ENCODE measurements at regions not wholly inside any gene's neighbourhood (a gene's known extent, or its start where the extent isn't known, plus 50 kb on each side); places are given as distances from the start of the nearest gene placed in this dataset.
A peak's percentile ranks its signal among the peaks of the same experiment; 100 is the strongest.
"Not testable (repeated sequence)": the region's sequence is repeated elsewhere in the genome, so short reads cannot be mapped to it uniquely, and the experiment has no call there.

- H3K9me3 ChIP-seq = no peaks in the 10 kb centered on the region
- in situ Hi-C loops (cut with MboI; ENCODE audit: low sequenced_read_pairs) = no loop called here
- DNase-seq (ENCODE audit: low spot score in 2 of 2) = no peak
- no peaks in the 10 kb centered on the region for H3K27me3 ChIP-seq (ENCODE audit: low read depth)
- peaks cover 20% of the 10 kb centered on the region for H3K4me1 ChIP-seq
- no peaks in the 10 kb centered on the region for H3K36me3 ChIP-seq (replicated peaks)
- no peak overlapping the region for H3K4me3 ChIP-seq
Measured at GRCh38 chrX:13430136-13430827, 110.4 kb upstream of the ATXN3L start.

DNA sequence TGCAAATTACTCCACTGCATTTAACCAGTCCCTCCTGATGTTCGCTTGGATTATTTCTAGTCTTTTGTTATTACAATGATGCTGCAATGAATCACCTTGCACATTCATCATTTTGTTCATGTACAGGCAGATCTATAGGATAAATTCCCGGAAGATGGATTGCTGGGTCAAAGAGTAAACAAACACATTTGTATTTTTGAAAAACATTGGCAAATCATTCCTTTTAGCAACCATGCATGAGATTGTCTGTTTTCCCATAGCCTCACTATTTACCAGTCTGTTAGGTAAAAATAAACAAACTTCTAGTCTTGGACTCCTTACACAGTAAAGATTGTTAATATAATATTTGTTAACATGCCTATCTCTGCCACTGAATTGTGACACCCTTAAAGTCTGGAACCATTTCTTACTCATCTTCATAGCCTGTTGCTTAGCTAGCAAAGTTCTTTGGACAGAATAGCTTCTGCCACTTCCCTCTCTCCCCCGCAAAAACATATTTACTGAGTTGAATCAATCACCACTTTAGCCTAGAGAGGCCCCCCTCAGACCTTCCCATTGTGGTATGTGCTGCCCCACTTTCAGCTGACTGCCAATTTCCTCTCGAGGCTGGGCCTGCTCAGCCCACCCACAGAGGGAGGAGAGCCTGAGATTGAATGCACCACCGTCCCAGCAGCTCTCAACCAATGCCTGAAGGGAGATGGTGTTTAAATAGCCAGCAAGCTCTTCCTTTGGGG lies 108.4 kb upstream of the ATXN3L start:
- Histone ChIP-seq H3K27me3 (ENCODE audit: low read depth) (no peaks in the 10 kb centered on the region), H3K9me3 (no peaks in the 10 kb centered on the region), H3K4me3 (no peak overlapping the region), H3K4me1 (peaks cover 20% of the 10 kb centered on the region), H3K36me3 (replicated peaks) (no peaks in the 10 kb centered on the region)
- peak in 1 of 2 experiments; percentile 68 for DNase-seq (ENCODE audit: low spot score in 2 of 2)
- in situ Hi-C loops (cut with MboI; ENCODE audit: low sequenced_read_pairs) = no loop called here

- Histone ChIP-seq H3K27me3 (ENCODE audit: low read depth) (no peaks in the 10 kb centered on the region), H3K9me3 (no peaks in the 10 kb centered on the region), H3K4me3 (no peak overlapping the region), H3K4me1 (peaks cover 20% of the 10 kb centered on the region), H3K36me3 (replicated peaks) (no peaks in the 10 kb centered on the region)
- in situ Hi-C loops (cut with MboI; ENCODE audit: low sequenced_read_pairs) = no loop called here
- no peak for DNase-seq (ENCODE audit: low spot score in 2 of 2)
Measured at GRCh38 chrX:13427441-13428052, 107.7 kb upstream of the ATXN3L start.

DNA sequence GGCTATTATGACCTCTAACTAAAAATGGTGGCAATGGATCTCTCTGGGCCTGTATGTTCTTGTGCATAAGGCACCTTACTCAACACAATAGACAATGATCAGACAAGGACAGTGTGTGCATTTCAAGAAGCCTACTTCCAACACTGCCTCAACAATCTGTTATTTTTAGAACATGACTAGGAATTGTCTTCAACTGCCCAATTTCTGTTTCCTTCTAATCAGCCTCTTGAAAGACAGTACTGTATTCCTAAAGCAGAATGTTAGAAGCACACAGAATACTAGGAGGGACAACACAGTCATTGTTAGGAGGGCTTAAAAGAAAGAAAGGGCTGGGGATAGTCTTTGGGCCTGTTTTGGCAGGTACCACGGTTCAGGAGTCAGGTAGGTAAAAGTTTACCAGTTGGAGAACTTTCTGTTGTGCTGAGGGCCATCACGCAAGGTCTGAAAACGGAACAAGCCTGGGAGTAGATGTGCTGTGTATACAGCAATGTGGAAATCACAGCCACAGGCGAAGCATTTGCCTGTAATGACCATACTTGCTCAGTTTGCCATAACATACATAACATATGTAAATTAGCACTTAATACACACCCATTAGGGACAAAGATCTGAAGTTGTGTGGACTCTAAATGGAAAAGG lies 100.8 kb upstream of the ATXN3L start:
- H3K4me1 ChIP-seq = peaks cover 7% of the 10 kb centered on the region; the same call in 1 of the 2 replicates
- no peaks in the 10 kb centered on the region for H3K27me3 ChIP-seq (ENCODE audit: low read depth)
- H3K4me3 ChIP-seq = no peak overlapping the region
- H3K36me3 ChIP-seq (replicated peaks) = no peaks in the 10 kb centered on the region
- no peaks in the 10 kb centered on the region for H3K9me3 ChIP-seq
- in situ Hi-C loops (cut with MboI; ENCODE audit: low sequenced_read_pairs) = no loop called here
- DNase-seq (ENCODE audit: low spot score in 2 of 2) = no peak

- Histone ChIP-seq H3K27me3 (ENCODE audit: low read depth) (no peaks in the 10 kb centered on the region), H3K4me3 (no peak overlapping the region)
- in situ Hi-C loops (cut with MboI; ENCODE audit: low sequenced_read_pairs) = no loop called here
Measured at GRCh38 chrX:13419918-13420317, 100.1 kb upstream of the ATXN3L start.

GRCh38 chrX:13419276-13419675 lies 99.4 kb upstream of the ATXN3L start:
- DNase-seq (ENCODE audit: low spot score in 2 of 2) = no peak
- Histone ChIP-seq H3K4me3 (no peak overlapping the region), H3K9me3 (no peaks in the 10 kb centered on the region), H3K4me1 (peaks cover 21% of the 10 kb centered on the region), H3K36me3 (replicated peaks) (no peaks in the 10 kb centered on the region), H3K27me3 (ENCODE audit: low read depth) (no peaks in the 10 kb centered on the region)
- in situ Hi-C loops (cut with MboI; ENCODE audit: low sequenced_read_pairs) = no loop called here

More at GRCh38 chrX:13419918-13420317, 100.1 kb upstream of the ATXN3L start:
- H3K36me3 ChIP-seq (replicated peaks) = no peaks in the 10 kb centered on the region
- H3K4me1 ChIP-seq = peaks cover 15% of the 10 kb centered on the region
- no peaks in the 10 kb centered on the region for H3K9me3 ChIP-seq
- DNase-seq (ENCODE audit: low spot score in 2 of 2) = no peak

GRCh38 chrX:13418126-13419097 lies 98.6 kb upstream of the ATXN3L start:
- Histone ChIP-seq H3K4me3 (no peak overlapping the region), H3K27me3 (ENCODE audit: low read depth) (no peaks in the 10 kb centered on the region), H3K36me3 (replicated peaks) (no peaks in the 10 kb centered on the region), H3K9me3 (no peaks in the 10 kb centered on the region), H3K4me1 (peaks cover 28% of the 10 kb centered on the region)
- no peak for DNase-seq (ENCODE audit: low spot score in 2 of 2)
- in situ Hi-C loops (cut with MboI; ENCODE audit: low sequenced_read_pairs) = no loop called here

GRCh38 chrX:13415509-13415908 lies 95.7 kb upstream of the ATXN3L start:
- no peaks in the 10 kb centered on the region for H3K9me3 ChIP-seq
- peaks cover 47% of the 10 kb centered on the region for H3K4me1 ChIP-seq
- no peak overlapping the region for H3K4me3 ChIP-seq
- in situ Hi-C loops (cut with MboI; ENCODE audit: low sequenced_read_pairs) = no loop called here
- DNase-seq (ENCODE audit: low spot score in 2 of 2) = no peak
- no peaks in the 10 kb centered on the region for H3K36me3 ChIP-seq (replicated peaks)
- H3K27me3 ChIP-seq (ENCODE audit: low read depth) = no peaks in the 10 kb centered on the region

- no peak overlapping the region for H3K4me3 ChIP-seq
- H3K9me3 ChIP-seq = no peaks in the 10 kb centered on the region
- H3K4me1 ChIP-seq = peaks cover 47% of the 10 kb centered on the region
- peak; percentile 67 to 77 for DNase-seq (ENCODE audit: low spot score in 2 of 2)
- H3K36me3 ChIP-seq (replicated peaks) = no peaks in the 10 kb centered on the region
- no peaks in the 10 kb centered on the region for H3K27me3 ChIP-seq (ENCODE audit: low read depth)
- in situ Hi-C loops (cut with MboI; ENCODE audit: low sequenced_read_pairs) = no loop called here
Measured at GRCh38 chrX:13414006-13414647, 94.3 kb upstream of the ATXN3L start.

DNA sequence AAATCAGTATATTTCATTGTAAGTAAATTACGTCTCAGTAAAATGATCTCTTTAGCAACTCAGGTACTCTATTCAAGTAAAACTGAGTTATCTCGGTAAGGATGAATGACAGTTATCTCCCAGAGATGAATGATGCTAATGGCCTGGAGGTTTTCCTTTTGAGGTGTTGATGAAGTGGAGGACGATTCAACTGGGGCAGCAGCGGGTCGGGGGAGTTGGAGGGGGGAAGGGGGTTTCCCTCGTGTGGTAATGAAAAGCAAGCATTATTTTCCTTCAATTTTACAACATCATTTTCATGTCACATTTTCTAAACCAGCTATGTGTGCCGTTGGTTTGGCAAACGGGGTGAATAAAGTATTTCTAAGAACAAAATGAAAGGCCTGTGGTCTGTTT lies 92.4 kb upstream of the ATXN3L start:
- Histone ChIP-seq H3K36me3 (replicated peaks) (no peaks in the 10 kb centered on the region), H3K4me3 (no peak overlapping the region), H3K4me1 (peaks cover 40% of the 10 kb centered on the region), H3K27me3 (ENCODE audit: low read depth) (no peaks in the 10 kb centered on the region), H3K9me3 (no peaks in the 10 kb centered on the region)
- DNase-seq (ENCODE audit: low spot score in 2 of 2) = no peak
- in situ Hi-C loops (cut with MboI; ENCODE audit: low sequenced_read_pairs) = no loop called here

DNA sequence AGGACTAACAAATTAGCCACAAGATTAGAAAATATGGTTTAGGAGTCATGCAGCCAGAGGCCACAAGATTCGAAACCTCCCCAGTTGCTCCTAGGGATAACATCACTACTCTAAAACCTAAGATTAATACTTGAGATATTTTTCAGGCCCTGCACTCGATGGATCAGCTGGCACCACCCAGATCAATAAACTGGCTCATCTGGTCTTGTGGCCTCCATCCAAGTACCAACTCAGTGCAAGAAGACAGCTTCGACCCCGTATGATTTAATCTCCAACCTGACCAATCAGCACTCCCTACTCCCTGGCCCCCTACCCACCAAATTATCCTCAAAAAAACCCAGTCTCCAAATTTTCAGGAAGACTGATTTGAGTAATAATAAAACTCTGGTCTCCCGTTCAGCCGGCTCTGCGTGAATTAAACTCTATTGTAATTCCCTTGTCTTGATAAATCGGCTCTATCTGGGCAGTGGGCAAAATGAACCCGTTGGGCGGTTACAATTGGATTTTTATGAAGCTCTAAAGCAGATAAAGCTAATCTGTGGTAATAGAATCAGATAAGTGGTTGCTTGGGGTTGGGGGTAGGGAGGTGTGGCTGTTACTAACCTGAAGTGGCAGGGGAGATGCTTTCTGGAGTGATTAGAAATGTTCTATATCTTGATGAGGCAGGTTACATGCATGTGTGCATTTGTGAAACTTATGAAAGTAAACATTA lies 91.8 kb upstream of the ATXN3L start:
- DNase-seq (ENCODE audit: low spot score in 2 of 2) = no peak
- Histone ChIP-seq H3K9me3 (no peaks in the 10 kb centered on the region; the same call in 1 of the 2 replicates), H3K36me3 (replicated peaks) (no peaks in the 10 kb centered on the region), H3K4me1 (peaks cover 40% of the 10 kb centered on the region), H3K4me3 (no peak overlapping the region), H3K27me3 (ENCODE audit: low read depth) (no peaks in the 10 kb centered on the region)
- in situ Hi-C loops (cut with MboI; ENCODE audit: low sequenced_read_pairs) = no loop called here

GRCh38 chrX:13408599-13408998 lies 88.7 kb upstream of the ATXN3L start:
- H3K4me1 ChIP-seq = peaks cover 21% of the 10 kb centered on the region
- in situ Hi-C loops (cut with MboI; ENCODE audit: low sequenced_read_pairs); H3K9me3 ChIP-seq; DNase-seq (ENCODE audit: low spot score in 2 of 2); H3K4me3 ChIP-seq; H3K36me3 ChIP-seq (replicated peaks); H3K27me3 ChIP-seq (ENCODE audit: low read depth): not testable (repeated sequence)

Measured in HAP-1 (cell line).